Inflammatory macrophage treated with lipopolysaccharide for 1 hour (primary cell): ENCODE measurements at regions not wholly inside any gene's neighbourhood (a gene's known extent, or its start where the extent isn't known, plus 50 kb on each side); places are given as distances from the start of the nearest gene placed in this dataset.
A peak's percentile ranks its signal among the peaks of the same experiment; 100 is the strongest.
"Not testable (repeated sequence)": the region's sequence is repeated elsewhere in the genome, so short reads cannot be mapped to it uniquely, and the experiment has no call there.

Experiments used
- DNase-seq, 2 donors: peaks; one replicate each; pipeline ENCODE4 v3.0.0-alpha.2; 2020 to 2022

DNA sequence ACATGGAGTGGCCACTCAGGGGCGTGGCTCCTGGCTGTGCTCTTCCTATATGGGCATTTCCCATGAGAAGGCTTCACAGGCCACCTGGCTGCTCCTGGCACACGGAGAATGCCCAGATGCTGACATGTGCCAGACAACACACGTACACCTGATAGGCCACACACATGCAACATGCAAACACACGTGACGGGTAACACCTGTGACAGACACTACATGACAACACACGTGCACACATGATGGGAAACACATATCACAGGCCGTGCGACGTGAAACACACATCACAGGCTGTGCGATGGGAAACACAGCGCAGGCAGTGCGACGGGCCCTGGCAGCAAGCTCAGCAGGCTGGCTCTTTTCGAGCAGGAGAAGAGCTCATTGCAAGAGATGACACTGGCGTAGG is 94.3 kb upstream of the HMX1 start:
- DNase-seq = not testable (repeated sequence)

DNA sequence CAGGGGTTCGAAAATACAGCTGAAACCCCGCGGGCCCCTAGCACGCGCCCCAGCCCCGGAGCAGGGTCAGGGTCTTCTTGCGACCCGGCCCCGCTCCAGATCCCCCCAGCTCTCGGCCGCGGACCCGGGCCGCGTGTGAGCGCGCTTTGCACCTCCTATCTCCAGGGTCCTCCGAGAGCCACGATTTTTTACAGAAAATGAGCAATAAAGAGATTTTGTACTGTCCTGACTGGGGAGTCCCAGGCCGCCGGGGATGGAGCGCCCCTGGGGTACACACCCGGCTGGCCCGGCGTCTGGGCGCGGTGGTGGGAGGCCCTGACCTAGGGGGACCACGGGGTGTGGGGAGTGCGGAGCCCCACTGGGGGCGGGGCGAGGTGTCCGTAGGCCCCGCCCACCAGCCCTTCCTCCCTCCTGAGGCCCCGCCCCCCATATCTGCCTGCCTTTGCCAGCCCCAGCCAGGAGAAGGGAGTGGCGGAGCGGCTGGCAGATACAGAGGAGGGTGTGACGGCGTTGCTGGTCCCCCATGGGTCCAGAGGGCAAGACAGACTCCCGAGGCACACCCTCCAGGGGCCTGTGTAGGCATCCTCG is 92.7 kb upstream of the HMX1 start:
- DNase-seq = not testable (repeated sequence)

DNA sequence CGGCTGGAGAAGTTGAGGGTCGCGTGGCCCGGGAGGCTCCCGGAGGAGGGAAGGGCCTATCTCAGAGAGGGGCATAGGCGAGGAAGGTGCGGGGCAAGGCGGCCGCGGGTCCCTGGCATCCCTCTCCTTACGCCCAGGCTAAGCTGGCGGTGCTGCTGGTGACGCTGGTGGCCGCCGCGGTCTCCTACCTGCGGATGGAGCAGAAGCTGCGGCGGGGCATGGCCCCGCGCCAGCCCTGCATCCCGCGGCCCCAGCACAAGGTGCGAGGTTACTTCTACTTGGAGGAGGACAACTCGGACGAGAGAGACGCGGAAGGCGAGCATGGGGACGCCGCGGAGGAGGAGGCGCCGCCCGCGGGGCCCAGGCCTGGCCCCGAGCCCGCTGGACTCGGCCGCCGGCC is 91.9 kb upstream of the HMX1 start:
- not testable (repeated sequence) for DNase-seq

DNA sequence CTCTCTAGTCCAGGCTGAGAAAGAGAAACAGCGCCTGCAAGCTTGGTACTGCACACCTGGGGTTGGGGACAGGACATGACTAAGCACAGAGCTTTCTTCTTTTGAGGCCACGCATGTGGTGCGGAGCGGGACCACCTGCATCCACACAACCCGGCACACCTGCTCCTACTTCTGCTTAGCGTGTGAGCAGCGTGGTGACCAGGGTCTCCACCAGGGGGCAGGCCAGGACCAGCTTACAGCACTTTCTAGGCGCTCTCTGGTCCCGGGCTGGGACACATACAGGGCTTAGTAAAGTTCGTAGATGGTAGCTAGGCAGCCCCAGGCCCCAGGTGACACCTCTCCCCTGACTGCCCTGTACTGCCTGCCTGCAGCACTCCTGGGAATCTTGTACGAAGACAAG is 89.7 kb upstream of the HMX1 start:
- peak; percentile 3 to 46 for DNase-seq

DNA sequence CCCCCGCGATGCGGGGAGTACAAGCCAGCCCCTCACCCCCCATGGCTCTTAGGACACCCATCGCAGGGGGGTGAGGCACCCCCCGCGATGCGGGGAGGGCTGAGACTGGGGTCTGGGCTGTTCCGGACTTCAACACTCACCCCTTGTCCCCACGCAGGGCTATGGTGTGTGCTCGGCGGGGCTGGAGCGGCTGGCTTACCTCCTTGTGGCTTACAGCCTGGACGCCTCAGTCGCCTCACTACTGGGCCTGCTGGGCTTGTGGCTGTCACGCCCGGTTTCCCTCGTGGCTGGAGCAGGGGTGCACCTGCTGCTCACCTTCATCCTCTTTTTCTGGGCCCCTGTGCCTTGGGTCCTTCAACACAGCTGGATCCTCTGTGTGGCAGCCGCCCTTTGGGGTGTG is 87.8 kb upstream of the HMX1 start:
- not testable (repeated sequence) for DNase-seq

DNA sequence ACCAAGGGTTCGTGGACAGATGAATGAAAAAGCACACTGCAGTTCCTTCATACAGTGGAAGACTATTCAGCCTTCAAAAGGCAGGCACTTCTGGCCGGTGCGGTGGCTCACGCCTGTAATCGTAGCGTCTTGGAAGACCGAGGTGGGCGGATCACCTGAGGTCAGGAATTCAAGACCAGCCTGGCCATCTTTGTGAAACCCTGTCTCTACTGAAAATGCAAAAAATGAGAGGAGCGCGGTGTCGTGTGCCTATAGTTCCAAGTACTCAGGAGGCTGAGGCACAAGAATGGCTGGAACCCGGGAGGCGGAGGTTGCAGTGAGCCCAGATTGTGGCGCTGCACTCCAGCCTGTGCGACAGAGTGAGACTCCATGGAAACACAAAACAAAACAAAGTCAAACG is 82.4 kb upstream of the HMX1 start:
- DNase-seq = not testable (repeated sequence)

DNA sequence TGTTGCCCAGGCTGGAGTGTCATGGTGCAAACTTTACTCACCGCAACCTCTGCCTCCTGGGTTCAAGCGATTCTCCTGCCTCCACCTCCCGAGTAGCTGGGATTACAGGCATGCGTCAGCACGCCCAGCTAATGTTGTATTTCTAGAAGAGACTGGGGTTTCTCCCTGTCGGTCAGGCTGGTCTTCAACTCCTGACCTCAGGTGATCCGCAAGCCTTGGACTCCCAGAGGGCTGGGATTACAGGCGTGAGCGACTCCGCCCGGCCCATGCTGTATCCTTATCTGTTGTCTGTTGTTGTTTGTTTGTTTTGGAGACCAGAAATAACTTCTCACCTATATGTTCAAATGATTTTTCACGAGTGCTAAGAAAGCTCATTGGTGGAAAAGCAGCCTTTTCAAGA is 81.2 kb upstream of the HMX1 start:
- DNase-seq = not testable (repeated sequence)

DNA sequence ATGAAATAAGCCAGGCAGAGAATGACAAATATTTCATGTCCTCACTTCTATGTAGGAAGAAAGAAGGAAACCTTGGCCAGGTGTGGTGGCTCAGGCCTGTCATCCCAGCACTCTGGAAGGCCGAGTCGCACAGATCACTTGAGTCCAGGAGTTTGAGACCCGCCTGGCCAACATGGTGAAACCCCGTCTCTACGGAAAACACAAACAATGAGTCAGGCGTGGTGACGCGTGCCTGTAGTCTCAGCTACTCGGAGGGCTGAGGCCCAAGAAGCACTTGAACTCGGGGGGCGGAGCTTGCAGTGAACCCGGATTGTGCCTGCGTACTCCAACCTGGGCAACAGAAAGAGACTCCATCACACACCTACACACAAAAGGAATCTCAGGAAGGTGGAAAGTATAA is 80.5 kb upstream of the HMX1 start:
- not testable (repeated sequence) for DNase-seq

DNA sequence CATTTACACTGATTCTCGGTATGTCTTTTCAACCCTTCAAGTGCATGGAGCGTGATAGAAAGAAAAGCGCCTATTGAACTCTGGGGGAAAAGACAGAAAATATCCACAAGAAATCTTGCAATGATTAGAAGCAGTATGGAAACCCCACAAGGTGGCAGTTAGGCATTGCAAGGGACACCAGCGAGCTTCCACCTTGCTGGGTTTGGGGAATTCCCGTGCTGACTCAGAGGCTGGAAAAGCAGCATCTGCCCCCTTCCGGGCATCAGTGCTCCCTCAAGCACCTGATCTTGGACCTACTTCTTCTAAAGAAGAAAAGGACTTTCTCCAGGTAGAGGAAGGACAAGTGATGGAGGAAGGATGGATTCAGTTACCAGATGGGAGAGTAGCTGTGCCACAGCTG is 73.9 kb upstream of the HMX1 start:
- not testable (repeated sequence) for DNase-seq

DNA sequence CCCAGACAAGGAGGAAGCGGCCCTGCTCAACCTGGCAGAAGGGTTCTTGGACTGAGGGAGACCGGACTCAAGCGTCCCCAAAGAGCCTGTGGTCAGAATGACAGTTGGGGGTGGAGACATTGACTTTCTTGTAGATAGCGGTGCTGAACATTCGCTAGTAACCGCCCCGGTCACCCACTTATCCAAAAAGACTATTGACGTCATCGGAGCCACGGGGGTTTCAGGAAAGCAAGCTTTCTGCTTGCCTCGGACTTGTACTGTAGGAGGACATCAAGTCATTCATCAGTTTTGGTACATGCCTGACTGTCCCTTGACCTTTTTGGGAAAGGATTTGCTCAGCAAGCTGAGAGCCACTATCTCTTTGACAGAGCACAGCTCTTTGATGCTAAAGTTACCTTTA is 71.7 kb upstream of the HMX1 start:
- DNase-seq = not testable (repeated sequence)

DNA sequence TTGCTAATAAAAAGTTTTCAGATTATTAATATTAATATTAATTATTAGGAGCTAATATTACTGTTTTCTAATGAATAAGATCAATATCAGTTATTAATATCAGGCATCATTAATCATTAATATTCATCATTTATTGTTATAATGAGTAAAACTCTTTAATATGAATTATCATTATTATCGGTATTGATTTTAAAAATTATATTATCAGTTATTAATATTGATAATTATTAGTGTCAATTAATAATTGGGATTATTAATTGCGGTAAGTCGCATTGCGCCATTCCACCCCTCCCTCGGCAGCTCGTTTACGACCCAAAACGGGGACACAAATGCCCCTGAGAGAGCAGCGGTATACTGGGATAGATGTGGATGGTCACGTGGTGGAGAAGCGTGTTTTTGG is 70.4 kb upstream of the HMX1 start:
- DNase-seq = not testable (repeated sequence)

DNA sequence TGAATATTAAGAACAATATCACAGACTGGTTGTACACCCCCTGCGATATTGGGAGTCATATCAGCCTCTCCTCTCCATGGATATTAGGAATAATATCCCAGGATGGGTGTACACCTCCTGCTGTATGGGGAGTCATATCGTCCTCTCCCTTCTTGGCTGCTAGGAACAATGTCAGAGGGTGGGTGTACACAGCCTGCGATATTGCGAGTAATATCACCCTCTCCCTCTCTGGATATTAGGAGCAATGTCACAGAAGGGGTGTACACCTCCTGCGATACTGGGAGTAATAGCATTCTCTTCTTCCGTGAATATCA is 69.8 kb upstream of the HMX1 start:
- not testable (repeated sequence) for DNase-seq

DNA sequence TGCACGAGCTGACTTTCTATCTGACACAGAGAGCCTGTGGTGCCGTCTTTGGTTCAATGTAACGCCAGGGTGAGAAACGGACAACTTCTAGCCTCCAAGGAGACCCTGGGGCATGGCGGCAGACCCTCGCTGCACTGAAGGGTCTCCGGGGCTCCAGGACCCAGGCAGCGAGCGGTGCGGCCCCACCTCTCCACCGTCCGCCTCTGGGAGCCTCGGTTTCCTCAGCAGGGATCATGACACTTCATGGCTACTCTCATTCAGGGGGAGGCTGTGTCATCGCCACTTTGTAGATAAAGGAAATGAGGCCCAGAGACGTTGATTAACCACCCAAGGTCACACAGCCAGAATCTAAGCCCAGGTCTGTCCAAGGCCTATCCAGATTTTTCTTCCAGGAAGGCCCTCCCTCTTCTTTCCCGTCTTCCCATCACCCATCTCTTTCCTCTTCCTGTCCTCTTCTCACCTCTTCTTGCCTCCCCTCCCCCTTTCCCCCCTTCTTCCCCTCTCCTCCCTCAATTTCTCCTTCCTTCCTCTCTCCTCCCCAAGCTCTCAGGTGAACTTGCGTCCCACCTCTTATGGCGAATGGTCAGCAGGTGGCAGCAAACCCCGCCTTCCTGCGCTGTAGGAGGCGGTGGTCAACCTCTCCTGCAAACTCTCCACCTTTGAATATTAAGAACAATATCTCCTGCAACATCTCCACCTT is 69.3 kb upstream of the HMX1 start:
- no peak for DNase-seq

DNA sequence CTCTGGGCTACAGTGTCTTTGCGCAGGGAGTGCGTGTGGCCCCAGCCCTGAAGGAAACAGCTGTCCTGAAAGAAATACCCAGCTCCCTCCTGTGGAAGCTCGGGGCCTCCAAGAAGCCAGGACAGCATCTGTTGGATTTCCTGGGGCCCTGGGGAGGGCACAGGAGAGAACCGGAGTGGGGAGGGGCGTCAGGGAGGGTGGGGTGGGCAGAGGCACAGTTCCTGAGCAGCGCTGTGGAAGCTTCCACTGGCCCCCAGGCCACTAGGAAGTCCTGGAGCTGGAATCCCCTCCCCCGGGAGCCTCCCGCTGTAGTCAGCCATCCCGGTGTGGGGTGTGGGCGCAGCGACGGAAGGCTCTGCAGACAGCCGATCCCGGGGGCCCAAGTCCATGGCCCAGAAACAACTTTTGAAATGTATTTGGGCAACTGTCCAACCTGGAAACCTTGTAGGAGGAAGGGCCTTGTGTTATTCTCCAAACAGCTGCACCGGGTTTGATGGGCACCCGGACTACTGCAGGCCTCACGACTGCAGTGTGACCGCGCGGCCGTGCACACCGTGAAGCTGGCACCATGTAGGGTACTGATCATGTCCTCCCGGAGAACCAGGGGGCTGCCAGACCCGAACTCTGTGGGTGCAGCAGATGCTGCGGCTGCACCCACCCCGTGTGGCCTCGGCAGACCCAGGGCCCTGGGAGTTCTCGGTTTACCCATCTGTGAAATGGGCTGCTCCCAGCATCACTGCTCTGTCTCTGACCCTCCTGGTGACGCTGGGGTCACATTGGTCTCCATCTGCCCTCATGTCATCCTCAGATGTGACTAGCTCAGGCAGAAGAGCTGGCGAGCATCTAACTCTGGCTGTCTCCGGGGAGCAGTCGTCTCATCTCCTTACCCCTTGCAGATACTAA is 68.5 kb upstream of the HMX1 start:
- no peak for DNase-seq

DNA sequence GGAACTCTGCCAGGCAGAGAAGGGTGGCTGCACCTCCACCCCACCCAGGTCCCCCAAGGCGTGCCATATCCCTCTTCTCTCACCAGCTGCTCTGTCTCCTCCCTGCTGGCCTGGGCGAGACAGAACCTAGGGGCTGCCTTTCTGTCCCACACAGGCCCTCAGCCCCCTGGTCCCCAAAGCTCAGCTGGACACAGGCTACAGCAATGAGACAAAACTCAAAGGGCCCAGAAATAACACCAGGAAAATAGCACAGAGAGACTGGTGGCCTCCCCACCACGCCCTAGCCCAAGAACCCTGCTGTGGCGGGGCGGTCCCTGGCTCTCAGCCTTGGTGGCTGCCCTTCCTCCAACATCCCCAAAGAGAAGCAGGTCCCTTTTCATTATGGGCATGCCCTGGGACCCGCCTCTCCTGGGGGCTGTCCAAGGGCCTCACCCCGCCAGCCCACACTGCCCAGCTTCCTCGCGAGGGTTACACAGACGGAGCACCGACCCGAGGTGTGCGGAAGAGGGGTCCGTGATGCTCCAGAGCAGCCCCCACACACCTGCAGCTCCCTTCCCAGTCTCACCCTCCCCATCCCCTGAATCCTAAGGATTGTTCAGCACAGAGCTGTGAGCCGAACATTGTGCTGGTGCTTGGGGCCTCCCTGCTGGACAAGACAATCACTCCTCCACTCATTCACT is 67.7 kb upstream of the HMX1 start:
- no peak for DNase-seq

DNA sequence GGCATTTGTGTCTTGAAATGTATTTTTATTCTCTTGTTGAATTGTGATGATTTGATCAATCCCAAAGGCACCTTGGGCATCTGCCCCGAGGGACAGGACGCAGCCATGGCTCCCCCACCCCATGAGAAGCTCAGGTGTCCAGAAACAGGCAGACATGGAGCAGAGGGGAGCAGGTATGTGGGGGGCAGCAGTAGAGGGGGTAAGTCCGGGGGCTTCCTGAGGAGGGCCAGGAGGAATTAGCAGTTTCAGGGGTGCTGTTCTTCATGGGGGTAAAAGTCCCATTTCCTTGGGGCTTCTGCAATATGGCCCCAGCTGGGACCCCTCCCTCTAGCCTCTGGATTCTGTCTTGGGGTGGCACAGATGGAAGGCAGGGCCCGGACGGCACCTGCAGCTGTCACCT is 67.0 kb upstream of the HMX1 start:
- no peak for DNase-seq

DNA sequence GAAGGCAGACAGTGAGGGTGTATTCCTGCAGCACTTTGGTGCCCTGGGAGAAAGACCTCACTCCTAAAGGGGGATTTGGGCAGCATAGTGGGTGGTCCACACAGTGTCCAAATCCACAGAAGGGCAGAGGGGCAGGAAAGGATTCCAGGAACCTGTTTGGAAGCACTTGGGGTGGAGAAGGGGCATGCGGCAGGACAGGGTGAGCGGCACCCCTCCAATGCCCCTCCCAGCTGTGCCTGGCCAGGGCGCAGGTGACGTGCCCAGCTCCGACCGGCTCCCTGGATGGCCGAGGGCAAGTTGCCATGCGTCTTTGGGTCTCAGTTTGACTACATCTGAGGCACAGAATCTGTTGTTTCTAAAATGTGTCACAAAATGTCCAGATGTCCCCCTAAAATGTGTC is 66.5 kb upstream of the HMX1 start:
- DNase-seq = no peak

DNA sequence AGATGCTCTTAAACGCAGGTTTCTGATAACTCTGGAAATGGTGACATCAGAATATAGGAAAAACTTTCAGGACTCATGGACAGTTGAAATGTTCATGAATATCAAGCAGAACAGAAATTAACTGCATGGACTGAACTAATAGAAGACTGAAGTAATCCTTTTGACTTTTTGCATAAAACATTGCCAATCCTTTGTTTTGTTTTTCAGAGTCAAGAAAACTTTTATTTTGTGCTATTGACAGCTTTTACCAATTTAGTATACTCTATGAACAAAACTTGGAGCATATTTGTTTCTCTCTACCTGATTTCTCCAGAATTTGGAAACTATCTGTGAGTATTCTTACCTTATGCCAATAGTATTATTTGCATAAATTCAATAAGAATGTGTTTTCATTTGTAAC is 61.2 kb upstream of the HMX1 start:
- DNase-seq = no peak

DNA sequence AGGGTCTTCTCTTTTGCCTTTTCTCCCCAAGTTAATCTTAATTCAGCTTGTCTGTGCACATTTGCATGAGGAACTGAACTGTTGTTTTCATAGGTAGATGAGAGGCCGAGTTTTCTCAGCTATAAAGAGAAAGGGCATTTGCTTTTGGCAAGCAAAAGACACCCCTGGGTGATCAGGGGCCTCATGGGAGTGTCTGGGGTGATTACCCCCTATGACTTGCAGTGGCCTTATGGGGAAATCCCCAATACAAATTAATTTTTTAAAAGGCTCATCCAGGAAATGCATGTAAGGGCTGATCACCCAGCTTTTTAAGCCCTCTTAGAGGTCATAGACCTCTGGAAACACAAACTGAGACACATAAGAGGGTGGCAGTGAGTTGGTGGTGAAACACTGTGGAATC is 56.4 kb upstream of the HMX1 start:
- DNase-seq = no peak

DNA sequence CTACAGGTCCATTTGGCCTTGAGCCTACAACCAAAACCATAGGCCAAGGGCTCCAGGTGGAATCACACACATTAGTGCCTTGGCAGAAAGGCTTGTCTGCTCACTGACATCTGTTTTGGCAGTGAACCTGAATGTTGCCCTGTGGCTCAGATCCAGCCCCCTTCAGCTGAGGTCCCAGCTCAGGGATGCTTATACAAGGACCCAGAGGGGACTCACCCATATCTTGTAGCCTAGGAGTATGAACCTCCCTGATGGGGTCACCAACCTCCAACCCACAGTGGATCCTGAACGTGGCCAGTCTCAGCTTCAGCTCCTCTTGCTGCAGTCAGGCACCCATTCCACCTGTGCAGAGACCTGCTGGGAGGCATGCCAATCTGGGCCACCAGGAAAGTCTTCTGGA is 50.8 kb upstream of the HMX1 start:
- no peak for DNase-seq

DNA sequence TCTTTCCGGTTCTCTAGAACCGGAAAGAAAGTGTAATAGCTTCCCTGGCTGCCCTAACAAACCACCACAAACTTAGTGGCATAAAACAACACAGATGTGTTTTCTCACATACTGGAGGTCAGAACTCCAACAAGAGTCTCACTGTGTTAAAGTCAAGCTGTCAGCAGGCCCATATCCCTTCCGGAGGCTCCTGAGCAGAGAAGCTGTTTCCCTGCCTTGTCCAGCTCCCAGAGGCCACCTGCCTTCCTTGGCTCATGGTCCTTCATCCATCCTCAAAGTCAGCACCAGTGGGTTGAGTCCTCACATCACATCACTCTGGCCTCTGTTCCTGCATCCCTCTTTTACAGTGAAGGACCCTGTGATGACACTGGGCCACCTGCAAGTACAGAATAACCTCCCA is 49.8 kb upstream of the HMX1 start:
- DNase-seq = no peak
